ENCODE measurements at regions not wholly inside any gene's neighbourhood (a gene's known extent, or its start where the extent isn't known, plus 50 kb on each side); places are given as distances from the start of the nearest gene placed in this dataset.

- WGBS, 3 donors = 93 to 96% (median 93%) methylated on average over 8 of the region's 8 CpGs
- Histone ChIP-seq H3K36me3 (no peaks in the 10 kb centered on the region), H3K4me1 (ENCODE audit: insufficient read depth) (no peaks in the 10 kb centered on the region), H3K4me3 (no peak overlapping the region), H3K27me3 (no peaks in the 10 kb centered on the region), H3K27ac (no peak overlapping the region), H3K9me3 (no peaks in the 10 kb centered on the region)
- DNase-seq = no peak
- intact Hi-C loops (cut with DNase I) = loop anchor here in 2 of 4 donors (10.0 kb wide), 1 partner anchor 214 kb away; no protein-coding TSS in a partner anchor
- no peak for TF ChIP-seq CTCF (IDR thresholded peaks at IDR 0.05)
- no peak for TF ChIP-seq POLR2A (IDR thresholded peaks at IDR 0.05)
- TF ChIP-seq EP300 (IDR thresholded peaks at IDR 0.05) = no peak
Measured at GRCh38 chr2:120460511-120460910, 114.6 kb downstream of the INHBB start.

- no peak for TF ChIP-seq EP300 (IDR thresholded peaks at IDR 0.05)
- TF ChIP-seq POLR2A (IDR thresholded peaks at IDR 0.05) = no peak
- Histone ChIP-seq H3K4me1 (ENCODE audit: insufficient read depth) (peaks cover 3% of the 10 kb centered on the region), H3K36me3 (no peaks in the 10 kb centered on the region), H3K27me3 (no peaks in the 10 kb centered on the region), H3K4me3 (no peak overlapping the region), H3K27ac (no peak overlapping the region), H3K9me3 (no peaks in the 10 kb centered on the region)
- DNase-seq = no peak
- WGBS, 3 donors = 78 to 94% (median 79%) methylated on average over 5 of the region's 5 CpGs
- intact Hi-C loops (cut with DNase I) = loop anchor here in 2 of 4 donors (10.0 kb wide), 1 partner anchor 214 kb away; no protein-coding TSS in a partner anchor
Measured at GRCh38 chr2:120461092-120461491, 115.2 kb downstream of the INHBB start.

GRCh38 chr2:120461546-120462537 lies 115.9 kb downstream of the INHBB start:
- no peaks in the 10 kb centered on the region for H3K27me3 ChIP-seq
- H3K9me3 ChIP-seq = no peaks in the 10 kb centered on the region
- peaks cover 7% of the 10 kb centered on the region for H3K4me1 ChIP-seq (ENCODE audit: insufficient read depth)
- WGBS, 3 donors = 63 to 66% (median 65%) methylated on average over 14 of the region's 14 CpGs
- no peak overlapping the region for H3K4me3 ChIP-seq
- DNase-seq = no peak
- no peak for TF ChIP-seq EP300 (IDR thresholded peaks at IDR 0.05)
- no peak for TF ChIP-seq CTCF (IDR thresholded peaks at IDR 0.05)
- no peak overlapping the region for H3K27ac ChIP-seq
- intact Hi-C loops (cut with DNase I) = loop anchor here in 2 of 4 donors (10.0 kb wide), 1 partner anchor 213 kb away; no protein-coding TSS in a partner anchor
- no peaks in the 10 kb centered on the region for H3K36me3 ChIP-seq

- intact Hi-C loops (cut with DNase I) = loop anchor here in 2 of 4 donors (10.0 kb wide), 1 partner anchor 211 kb away; no protein-coding TSS in a partner anchor
- 71 to 77% (median 74%) methylated on average over 12 of the region's 12 CpGs for WGBS, 3 donors
- no peaks in the 10 kb centered on the region for H3K36me3 ChIP-seq
- H3K4me3 ChIP-seq = no peak overlapping the region
- no peak for DNase-seq
- H3K4me1 ChIP-seq (ENCODE audit: insufficient read depth) = peaks cover 13% of the 10 kb centered on the region
- H3K27me3 ChIP-seq = no peaks in the 10 kb centered on the region
- no peak for TF ChIP-seq EP300 (IDR thresholded peaks at IDR 0.05)
- TF ChIP-seq CTCF (IDR thresholded peaks at IDR 0.05) = no peak
- no peak for TF ChIP-seq POLR2A (IDR thresholded peaks at IDR 0.05)
- no peaks in the 10 kb centered on the region for H3K9me3 ChIP-seq
- no peak overlapping the region for H3K27ac ChIP-seq
Measured at GRCh38 chr2:120463527-120463926, 117.6 kb downstream of the INHBB start.
